ENCODE measurements at regions not wholly inside any gene's neighbourhood (a gene's known extent, or its start where the extent isn't known, plus 50 kb on each side); places are given as distances from the start of the nearest gene placed in this dataset.

- H3K9me3 ChIP-seq = no peaks in the 10 kb centered on the region
- no peak overlapping the region for H3K4me3 ChIP-seq
- no peaks in the 10 kb centered on the region for H3K4me1 ChIP-seq
- H3K27me3 ChIP-seq = no peaks in the 10 kb centered on the region
- no peak overlapping the region for H3K27ac ChIP-seq
- H3K36me3 ChIP-seq = no peaks in the 10 kb centered on the region
- no peak for DNase-seq (ENCODE audit: low spot score in 2 of 2)
- intact Hi-C loops (cut with DNase I) = no loop called here
- no peak for TF ChIP-seq CTCF (IDR thresholded peaks at IDR 0.05)
These were observed 222.2 kb upstream of the NRP1 start for GRCh38 chr10:33556620-33557019.

GRCh38 chr10:33556103-33556502, 221.6 kb upstream of the NRP1 start:
- DNase-seq (ENCODE audit: low spot score in 2 of 2) = no peak
- TF ChIP-seq CTCF (IDR thresholded peaks at IDR 0.05) = no peak
- no peaks in the 10 kb centered on the region for H3K4me1 ChIP-seq
- no peak overlapping the region for H3K4me3 ChIP-seq
- no peaks in the 10 kb centered on the region for H3K36me3 ChIP-seq
- no peaks in the 10 kb centered on the region for H3K27me3 ChIP-seq
- no peaks in the 10 kb centered on the region for H3K9me3 ChIP-seq
- intact Hi-C loops (cut with DNase I) = no loop called here
- no peak overlapping the region for H3K27ac ChIP-seq

GRCh38 chr10:33553748-33554571, 219.5 kb upstream of the NRP1 start:
- no peaks in the 10 kb centered on the region for H3K36me3 ChIP-seq
- no peak for DNase-seq (ENCODE audit: low spot score in 2 of 2)
- H3K9me3 ChIP-seq = no peaks in the 10 kb centered on the region
- TF ChIP-seq CTCF (IDR thresholded peaks at IDR 0.05) = no peak
- intact Hi-C loops (cut with DNase I) = no loop called here
- no peak overlapping the region for H3K27ac ChIP-seq
- H3K27me3 ChIP-seq = no peaks in the 10 kb centered on the region
- H3K4me1 ChIP-seq = no peaks in the 10 kb centered on the region
- H3K4me3 ChIP-seq = no peak overlapping the region

GRCh38 chr10:33552290-33552689, 217.8 kb upstream of the NRP1 start:
- TF ChIP-seq CTCF (IDR thresholded peaks at IDR 0.05) = no peak
- no peak for DNase-seq (ENCODE audit: low spot score in 2 of 2)
- Histone ChIP-seq H3K4me1 (no peaks in the 10 kb centered on the region), H3K27me3 (no peaks in the 10 kb centered on the region), H3K27ac (no peak overlapping the region), H3K36me3 (no peaks in the 10 kb centered on the region), H3K4me3 (no peak overlapping the region), H3K9me3 (no peaks in the 10 kb centered on the region)
- intact Hi-C loops (cut with DNase I) = no loop called here

GRCh38 chr10:33550811-33551210, 216.3 kb upstream of the NRP1 start:
- Histone ChIP-seq H3K4me1 (no peaks in the 10 kb centered on the region), H3K9me3 (no peaks in the 10 kb centered on the region), H3K36me3 (no peaks in the 10 kb centered on the region), H3K4me3 (no peak overlapping the region), H3K27me3 (no peaks in the 10 kb centered on the region), H3K27ac (no peak overlapping the region)
- no peak for DNase-seq (ENCODE audit: low spot score in 2 of 2)
- no peak for TF ChIP-seq CTCF (IDR thresholded peaks at IDR 0.05)
- intact Hi-C loops (cut with DNase I) = no loop called here

All from ascending aorta (tissue), 2 donors.